ENCODE measurements at regions not wholly inside any gene's neighbourhood (a gene's known extent, or its start where the extent isn't known, plus 50 kb on each side); places are given as distances from the start of the nearest gene placed in this dataset.

DNA sequence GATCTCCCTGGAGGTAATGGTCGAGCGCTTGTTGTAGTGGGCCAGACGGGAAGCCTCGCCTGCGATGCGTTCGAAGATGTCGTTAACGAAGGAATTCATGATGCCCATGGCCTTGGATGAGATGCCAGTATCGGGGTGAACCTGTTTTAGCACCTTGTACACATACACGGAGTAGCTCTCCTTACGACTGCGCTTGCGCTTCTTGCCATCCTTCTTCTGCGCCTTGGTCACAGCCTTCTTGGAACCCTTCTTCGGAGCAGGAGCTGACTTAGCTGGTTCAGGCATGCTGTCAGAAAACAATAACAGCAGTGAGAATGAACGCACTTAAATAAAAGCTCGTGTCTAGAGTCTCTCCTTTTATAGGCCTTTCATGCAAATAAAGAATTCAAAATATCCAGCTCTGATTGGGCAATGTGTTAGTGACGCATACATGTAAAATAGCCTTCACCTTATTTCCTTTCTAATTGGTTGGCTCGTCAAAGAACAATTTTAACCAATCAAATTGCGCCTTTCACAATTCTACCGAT is 129.2 kb downstream of the HFE start:
- DNase-seq (ENCODE audit: low spot score), result peak; percentile 83

DNA sequence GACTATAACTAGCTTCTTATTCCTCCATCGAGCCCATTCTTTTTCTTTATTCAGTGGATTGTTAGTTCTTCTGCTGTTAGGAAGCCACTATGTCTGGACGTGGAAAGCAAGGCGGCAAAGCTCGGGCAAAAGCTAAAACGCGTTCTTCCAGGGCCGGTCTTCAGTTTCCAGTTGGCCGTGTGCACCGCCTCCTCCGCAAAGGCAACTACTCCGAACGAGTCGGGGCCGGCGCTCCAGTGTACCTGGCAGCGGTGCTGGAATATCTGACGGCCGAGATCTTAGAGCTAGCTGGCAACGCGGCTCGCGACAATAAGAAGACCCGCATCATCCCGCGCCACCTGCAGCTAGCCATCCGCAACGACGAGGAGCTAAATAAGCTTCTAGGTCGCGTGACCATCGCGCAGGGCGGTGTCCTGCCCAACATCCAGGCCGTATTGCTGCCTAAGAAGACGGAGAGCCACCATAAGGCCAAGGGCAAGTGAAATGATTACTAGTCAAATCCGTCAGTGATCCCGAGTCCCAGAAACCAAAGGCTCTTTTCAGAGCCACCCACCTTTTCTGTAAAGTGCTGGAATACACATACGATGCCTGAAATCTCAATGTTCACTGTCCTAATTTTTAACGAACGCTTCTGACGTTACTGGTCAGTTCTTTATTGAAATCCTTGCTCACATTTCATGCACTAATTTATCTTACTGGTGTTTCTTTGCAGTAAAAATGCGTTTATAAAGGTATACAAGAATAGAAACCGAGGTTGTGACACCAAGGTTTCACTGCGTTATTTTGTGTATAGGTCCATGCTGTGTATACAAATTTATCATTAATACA is 129.9 kb downstream of the HFE start:
- DNase-seq (ENCODE audit: low spot score), result peak; percentile 90

DNA sequence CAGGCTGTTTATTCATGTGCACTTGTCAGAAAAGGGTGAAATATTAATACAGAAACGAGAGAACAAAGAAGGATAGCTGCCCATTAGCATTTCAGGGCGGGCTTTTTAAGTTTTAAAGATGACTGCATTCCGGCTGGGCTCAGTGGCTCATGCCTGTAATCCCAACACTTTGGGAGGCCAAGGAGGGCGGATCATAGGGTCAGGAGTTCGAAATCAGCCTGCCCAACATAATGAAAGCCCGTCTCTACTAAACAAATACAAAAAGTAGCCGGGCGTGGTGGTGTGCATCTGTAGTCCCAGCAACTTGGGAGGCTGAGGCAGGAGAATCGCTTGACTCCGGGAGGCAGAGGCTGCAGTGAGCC is 130.5 kb downstream of the HFE start:
- peak; percentile 60 for DNase-seq (ENCODE audit: low spot score)

DNA sequence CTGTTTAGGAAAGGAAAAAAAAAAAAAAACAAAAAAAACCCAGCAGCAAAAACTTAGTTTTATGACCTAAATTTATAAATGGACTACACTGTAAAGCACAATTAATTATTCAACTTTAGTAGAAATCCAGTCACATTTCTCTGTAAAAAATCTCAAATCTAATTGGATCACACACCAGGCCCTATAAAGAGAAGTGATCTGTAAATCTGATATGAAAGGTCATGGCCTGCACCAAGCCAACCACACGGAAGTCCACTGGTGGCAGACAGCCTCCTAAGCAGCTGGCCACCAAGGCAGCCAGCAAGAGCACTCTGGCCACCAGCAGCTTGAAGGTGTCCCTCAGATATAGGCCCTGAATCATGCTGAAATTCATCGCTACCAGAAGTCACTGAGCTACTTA is 131.6 kb downstream of the HFE start:
- DNase-seq (ENCODE audit: low spot score), result no peak

DNA sequence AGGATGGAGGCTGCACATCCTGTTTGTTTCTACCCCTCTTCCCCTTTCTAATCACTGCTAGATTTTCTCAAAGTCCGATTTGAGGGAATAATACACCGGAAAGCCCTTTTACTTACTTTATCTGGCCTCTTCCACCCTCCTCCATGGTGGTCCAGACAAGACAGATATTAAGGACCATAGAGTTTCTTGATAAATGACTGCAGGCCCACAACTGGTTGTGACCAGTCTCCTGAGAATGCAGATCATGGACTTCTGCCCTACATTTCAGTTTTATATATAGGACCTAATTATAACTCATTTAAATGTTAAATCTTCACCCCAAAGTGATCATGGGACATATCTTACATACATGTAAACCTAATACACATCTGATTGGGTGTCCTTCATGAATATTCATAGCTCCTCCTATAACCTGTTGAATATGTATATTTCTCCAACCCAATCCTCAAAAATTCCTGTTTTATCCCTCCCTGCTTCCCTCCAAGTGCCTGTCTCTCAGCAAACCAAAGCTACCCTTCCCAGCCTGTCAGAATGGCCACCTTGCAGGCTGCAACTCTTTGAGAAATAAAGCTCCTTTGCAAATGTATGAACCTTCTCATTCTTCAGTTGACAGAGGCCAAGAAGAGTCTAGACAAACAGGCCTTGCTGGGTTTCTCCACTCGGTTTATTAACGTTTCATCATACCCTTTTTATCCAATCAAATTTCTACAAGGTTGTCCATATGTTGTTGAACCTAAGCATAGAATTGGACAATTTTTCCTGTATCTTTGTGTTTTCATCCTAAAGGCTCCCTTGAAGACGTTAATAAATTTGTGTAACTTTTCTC is 133.1 kb downstream of the HFE start:
- no peak for DNase-seq (ENCODE audit: low spot score)

DNA sequence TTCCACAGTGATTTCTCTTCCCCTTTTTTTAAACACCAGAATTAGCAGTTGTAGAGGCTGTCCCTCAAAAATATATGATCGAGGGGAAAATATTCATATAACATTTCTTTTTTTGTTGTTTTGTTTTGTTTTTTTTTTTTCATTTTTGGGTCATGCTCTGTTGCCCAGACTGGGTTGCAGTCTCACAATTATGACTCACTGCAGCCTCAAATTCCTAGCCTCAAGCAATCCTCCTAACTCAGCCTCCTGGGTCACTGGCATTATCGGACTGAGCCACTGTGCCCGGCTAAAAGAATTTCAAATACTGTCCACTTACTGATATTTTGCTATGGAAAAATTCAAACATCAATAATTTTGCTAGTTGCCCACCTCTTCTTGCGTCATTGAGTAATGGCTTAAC is 134.0 kb downstream of the HFE start:
- DNase-seq (ENCODE audit: low spot score), result no peak

DNA sequence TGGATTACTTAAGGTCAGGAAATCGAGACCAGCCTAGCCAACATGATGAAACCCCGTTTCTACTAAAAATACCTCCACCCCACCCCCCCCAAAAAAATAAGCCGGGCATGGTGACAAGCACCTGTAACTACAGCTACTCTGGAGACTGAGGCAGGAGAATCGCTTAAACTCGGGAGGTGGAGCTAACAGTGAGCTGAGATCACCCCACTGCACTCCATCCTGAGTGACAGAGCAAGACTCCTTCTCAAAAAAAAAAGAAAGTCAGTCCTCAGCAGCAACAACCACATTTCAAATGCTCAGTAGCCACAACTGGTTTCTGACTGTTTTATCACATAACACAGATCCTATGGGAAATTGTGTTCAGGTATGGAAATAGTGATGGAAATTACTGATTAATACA is 135.3 kb downstream of the HFE start:
- DNase-seq (ENCODE audit: low spot score), result no peak

DNA sequence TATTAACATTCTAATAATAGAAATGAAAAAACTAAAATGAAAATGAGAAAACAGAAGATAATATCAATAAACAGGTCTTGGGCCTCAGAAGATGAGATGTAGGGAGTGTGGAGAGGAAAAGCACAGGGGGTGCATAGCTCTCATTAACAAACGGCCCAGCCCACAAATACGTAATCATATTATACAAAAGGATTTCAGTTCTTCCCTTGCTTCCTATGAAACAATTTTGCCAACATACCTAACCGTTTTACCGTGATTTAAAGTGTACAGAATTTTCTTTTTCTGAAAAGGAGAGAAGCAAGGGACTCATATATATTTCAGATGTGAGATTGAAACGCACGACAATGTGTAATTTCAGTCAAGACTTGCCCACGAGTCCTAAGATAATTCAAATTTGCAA is 136.0 kb downstream of the HFE start:
- no peak for DNase-seq (ENCODE audit: low spot score)

DNA sequence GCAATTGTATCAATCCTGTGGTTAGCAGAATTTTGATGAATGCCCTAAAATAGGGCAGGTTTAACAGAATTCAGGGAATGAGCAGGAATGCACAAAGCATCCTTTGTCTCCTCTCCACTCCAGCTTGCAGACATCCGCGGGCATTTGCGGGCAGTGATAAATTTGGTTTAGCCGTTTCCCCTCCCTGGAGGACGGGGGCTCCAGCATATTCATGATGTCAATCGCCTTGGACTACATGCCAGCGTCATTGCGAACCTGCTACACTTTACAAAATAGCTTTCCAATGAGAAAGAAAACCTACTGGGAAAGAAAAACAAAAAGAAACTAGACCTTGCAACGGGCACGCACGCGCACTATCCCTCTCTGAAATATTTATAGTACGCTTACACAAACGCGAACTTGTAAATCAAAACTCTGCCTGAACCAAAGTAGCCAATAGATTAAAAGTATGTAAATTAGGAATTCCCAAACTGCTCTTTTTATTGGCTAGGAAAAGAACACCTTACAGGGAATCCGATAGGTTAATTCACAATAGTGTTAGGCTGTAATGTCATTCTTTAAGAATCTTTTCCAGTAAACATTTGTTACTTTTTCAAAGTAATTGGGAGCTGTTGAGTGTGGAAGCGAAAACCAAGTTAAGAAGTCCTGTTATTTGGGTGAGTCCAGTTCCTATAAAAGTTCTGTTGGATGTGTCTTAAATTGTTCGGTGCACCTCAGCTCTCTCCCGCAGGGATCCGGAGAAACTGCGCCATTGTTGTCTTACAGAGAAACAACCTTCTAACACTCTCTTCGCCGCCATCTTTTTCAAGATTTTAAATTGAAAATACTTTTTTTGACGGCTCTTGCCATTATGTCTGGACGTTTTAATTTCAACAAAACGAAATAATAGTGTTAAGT is 136.7 kb downstream of the HFE start:
- DNase-seq (ENCODE audit: low spot score), result peak; percentile 75

DNA sequence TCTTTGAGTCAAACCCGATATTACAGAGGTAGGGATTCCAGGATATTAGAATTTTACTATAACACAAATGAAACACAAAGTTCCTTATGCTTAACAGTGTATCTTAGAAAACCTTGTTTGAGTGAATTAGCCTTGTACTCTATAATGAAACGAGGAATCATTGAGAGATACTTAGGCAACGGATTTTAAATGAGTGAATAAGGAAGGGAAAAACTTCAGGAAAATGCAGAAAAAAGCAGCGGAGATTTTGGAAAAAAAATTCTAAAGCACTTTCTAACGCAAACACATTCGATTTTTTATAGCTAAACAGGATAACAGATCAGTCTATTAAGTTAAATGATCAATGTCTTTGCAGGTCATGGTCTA is 137.3 kb downstream of the HFE start:
- no peak for DNase-seq (ENCODE audit: low spot score)

DNA sequence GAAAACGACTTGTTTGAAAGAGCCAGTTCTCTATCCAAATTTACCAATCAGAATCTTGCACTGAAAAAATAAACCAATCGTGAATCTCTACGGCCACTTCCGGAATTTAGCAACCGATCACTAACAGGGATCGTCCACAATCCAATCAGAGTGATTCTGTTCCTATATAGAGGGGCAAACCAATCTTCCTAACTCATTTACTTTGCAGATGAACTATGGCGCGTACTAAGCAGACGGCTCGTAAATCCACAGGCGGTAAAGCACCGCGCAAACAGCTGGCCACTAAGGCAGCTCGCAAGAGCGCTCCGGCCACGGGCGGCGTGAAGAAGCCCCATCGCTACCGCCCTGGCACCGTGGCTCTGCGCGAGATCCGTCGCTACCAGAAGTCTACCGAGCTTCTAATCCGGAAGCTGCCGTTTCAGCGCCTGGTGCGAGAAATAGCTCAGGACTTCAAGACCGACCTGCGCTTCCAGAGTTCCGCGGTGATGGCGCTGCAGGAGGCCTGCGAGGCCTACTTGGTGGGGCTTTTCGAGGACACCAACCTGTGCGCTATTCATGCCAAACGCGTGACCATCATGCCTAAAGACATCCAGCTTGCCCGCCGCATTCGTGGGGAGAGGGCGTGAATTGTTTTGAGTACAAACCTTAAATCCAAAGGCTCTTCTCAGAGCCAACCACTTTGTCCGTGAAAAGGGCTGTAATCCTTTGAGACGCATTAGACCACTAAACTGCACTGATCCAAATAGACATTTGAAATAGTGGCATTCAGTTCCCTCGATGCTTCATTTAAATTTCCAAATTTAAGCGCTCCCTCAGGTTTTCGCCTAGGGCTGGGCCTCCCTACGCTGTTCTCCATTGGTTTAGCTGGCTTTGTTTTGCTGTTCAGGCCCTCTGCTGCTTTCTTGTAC is 138.0 kb downstream of the HFE start:
- peak; percentile 84 for DNase-seq (ENCODE audit: low spot score)

DNA sequence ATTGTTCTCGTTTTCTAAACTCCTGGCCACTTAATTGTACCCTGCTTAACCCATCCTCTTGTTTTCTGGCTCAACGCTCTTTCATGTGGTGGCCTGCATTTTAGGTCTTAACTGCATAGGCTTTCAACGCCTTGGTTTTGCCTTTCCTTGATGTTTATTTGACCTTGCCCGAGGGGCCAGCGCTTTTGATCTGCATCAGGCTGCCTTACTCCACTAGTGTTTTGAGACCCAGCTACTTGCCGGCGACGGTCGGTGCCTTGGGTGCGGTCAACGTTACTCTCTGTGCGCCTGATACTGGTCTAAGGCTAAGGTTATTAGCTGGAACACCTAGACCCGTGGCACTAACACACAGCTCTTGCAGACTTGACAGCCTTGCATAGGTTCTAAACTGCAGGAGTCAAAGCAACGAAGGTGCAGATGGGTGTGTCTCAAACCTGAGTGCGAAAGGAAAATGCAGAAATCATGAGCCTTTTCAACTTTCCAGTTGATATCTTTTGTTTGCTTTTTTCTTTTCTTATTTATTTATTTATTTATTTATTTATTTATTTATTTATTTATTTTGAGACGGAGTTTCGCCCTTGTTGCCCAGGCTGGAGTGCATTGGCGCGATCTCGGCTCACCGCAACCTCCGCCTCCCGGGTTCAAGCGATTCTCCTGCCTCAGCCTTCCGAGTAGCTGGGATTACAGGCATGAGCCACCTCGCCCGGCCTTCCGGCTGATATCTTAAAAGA is 138.8 kb downstream of the HFE start:
- DNase-seq (ENCODE audit: low spot score), result no peak

DNA sequence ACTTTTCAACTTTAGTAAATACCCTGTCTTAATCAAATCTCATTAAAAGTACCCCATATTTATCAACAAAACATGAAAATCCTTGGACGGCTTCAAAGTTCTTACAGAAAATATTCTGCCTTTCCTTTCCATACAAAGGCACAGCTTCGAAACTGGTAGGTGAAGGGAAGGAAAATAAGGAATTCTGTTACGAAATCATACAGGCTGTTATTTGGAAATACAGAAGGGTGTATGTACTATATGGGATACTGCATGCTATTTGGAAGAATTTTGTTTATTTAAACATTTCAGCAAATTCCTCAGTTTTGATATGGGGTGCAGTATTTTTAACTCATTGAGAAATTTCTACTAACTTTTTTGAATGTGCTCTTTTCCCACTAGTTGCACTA is 138.4 kb upstream of the BTN3A2 start:
- no peak for DNase-seq (ENCODE audit: low spot score)

DNA sequence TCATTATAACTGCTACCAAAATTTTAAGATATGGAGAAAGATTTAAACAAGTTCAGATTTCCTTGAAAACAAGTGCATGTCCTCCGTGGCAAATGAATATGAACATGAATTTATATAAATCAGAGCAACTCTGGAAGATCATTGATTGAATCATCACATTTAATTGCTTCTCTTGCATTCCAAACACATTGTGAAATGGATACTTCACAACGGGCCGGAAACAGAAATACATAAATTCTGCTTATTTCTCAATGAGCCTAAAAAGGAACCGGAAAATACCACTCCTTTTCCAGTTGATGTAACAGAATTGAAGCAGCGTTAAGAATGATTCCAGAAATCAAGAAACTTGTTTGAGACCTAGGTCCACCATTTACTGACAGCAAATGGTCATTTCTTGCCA is 134.6 kb upstream of the BTN3A2 start:
- DNase-seq (ENCODE audit: low spot score), result no peak

DNA sequence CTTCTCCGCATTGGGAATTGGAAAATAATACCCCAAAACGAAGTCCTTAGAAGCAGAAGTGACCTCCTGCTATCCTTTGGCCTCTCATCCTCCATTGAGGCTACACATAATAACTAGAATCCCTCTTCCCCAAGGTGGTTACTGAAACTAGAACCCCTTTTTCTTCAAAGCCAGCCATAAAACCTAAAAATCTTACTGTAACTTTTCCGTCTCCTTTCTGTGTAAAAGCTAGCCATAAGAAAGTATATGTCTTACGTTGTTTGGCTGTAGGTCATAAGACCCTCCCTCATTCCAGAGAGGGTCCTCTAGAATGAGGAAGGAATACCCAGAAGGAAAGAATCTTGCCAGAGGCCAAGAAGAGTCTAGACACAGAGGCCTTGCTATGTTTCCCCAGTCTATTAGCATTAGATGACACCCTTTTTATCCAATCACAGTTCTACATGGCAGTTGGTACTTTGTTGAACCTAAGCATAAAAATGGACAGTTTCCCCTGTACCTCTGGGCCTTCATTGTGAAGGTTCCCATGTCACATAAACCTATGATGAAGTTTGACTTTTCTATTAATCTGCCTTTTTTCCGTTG is 133.9 kb upstream of the BTN3A2 start:
- DNase-seq (ENCODE audit: low spot score), result no peak

DNA sequence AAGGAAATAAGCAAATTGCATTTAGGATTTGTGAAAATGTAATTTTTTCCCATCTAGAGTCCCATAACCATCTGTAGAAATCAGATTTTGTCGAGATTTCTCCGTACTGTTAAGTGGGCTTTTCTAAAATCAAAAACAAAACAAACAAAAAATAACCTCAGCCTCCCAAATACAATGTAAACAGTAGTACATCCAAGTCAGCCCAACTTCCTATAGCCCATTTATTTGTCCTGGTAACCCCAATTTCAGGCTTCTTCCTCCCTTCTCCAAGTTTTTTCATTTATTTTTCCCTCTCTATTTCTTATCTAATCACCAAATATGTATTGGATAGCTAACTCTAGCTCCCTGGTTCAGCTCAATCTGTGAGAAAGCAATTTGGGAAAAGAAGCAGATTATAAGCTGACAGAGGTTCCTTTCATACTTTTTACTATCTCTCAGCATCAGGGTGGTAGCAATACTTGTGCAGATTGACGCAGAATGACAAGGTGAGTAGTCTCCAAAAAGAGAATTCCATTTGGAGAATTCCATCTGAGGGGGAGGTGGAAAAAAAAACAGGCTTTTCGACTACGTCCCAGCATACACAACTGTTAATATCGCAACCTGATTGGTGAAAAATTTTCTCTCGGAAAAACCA is 132.6 kb upstream of the BTN3A2 start:
- DNase-seq (ENCODE audit: low spot score), result no peak

DNA sequence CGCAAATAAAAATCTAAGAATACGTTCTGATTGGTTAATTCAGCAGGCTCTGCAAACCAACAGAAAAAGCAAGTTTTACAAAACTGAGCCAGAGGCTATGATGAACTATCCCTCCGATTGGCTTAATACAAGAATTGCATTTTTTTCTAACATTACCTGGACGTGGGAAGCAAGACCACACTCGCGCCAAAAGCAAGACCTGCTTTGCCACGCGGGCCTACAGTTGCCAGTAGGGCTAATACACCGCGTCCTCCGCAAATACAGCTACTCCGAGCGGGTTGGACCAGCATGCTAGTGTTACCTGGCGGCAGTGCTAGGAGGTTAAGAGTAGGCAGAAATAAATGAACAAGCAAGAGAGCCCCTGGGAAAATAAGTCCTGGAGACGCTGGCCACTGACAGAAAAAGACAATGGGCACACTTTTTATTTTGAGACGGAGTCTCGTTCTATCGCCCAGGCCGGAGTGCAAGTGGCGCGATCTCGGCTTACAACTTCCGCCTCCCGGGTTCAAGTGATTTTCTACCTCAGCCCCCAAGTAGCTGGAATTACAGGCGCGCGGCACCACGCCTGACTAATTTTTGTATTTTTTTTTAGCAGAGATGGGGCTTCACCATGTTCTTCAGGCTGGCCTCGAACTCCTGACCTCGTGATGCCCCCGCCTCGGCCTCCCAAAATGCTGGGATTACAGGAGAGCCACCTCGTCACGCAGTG is 131.9 kb upstream of the BTN3A2 start:
- peak; percentile 59 for DNase-seq (ENCODE audit: low spot score)

DNA sequence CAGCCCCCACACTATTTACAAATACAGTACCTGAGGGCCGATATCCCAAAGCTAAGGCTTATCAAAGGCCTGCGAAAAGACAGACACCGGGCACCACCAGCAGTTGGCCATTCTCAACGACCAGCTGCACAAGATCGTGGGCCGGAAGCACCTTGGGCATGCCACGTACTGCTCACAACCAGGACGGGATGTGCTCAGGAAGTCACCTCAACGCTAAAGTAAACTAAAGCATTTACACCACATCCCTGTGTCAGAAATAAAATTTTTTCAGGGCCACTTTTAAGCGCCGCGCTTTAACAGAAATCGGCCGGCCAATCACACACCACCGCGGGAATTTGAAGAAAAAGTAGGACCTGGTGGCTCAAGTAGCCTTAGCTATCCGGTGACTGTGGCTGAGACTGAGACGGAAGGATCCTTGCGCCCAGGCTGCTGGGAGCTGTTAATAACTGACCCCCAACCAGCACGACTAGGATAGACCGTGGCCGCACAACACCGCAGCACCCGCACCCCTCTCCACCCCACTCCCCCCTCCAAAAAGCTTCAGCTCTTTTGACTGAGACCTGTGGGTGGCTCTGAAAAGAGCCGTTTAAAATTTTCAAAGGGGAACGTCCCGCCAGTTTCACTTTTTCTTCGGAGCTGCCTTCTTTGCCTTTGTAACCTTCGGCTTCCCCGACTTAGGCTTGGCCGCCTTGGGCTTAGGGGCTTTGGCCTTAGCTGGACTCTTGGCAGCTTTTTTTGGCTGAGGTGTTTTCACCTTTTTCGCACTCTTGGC is 131.2 kb upstream of the BTN3A2 start:
- DNase-seq (ENCODE audit: low spot score), result peak; percentile 61
